ENCODE measurements at regions not wholly inside any gene's neighbourhood (a gene's known extent, or its start where the extent isn't known, plus 50 kb on each side); places are given as distances from the start of the nearest gene placed in this dataset.

DNA sequence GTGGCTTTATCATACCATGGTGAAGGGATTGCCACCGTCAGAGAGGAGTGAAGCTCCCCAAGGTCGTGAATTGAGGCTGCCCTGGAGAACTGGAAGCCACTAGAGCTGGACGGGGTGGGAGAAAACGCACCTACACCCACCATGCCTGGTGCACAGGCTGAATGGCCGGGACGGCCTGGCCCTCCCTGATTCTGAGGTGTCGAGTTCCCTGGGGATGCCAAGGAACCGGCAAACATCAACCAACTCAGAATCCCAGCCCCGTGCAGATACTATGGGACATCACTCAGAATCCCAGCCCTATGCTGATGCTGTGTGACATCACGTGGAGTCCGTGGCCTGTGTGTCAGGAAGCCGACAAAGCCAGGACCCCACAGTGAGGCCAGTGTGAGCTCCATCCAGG lies 650.0 kb downstream of the BRD1 start:
- Mint-ChIP-seq H3K27ac (no peak overlapping the region), H3K4me3 (no peak overlapping the region), H3K4me1 (no peaks in the 10 kb centered on the region), H3K27me3 (peaks cover 2% of the 10 kb centered on the region), H3K9me3 (ENCODE audit: insufficient read depth) (peaks cover 3% of the 10 kb centered on the region)
- no peaks in the 10 kb centered on the region for H3K27me3 ChIP-seq (replicated peaks in 1 of 4; ENCODE audit: control extremely low read depth in 1 of 4, control insufficient read depth in 3 of 4, insufficient read depth in 4 of 4, low read length in 3 of 4)
- H3K4me3 ChIP-seq (ENCODE audit: control extremely low read depth in 1 of 5, extremely low read depth in 1 of 5, insufficient read depth in 1 of 5, low read depth in 2 of 5, low read length in 4 of 5), result no peak overlapping the region
- intact Hi-C loops (cut with micrococcal nuclease), result no loop called here
- CTCF ChIA-PET, result no interaction called here
- 85% methylated on average over 12 of the region's 12 CpGs for WGBS (ENCODE audit: insufficient coverage)
- ATAC-seq (ENCODE audit: low read depth) (no peak), DNase-seq (no peak)
- no peak overlapping the region for H3K27ac ChIP-seq (ENCODE audit: low read length in 2 of 2)
- H3K4me1 ChIP-seq (ENCODE audit: control insufficient read depth in 2 of 2, insufficient read depth in 2 of 2, low read length in 2 of 2), result no peaks in the 10 kb centered on the region
- no peaks in the 10 kb centered on the region for H3K36me3 ChIP-seq (replicated peaks in 1 of 2; ENCODE audit: control extremely low read depth in 1 of 2, control insufficient read depth in 1 of 2, extremely low read depth in 1 of 2, insufficient read depth in 2 of 2, low read length in 1 of 2)
- POLR2A ChIA-PET, result no interaction called here
- no peaks in the 10 kb centered on the region for H4K20me1 ChIP-seq (ENCODE audit: control insufficient read depth, insufficient read depth, low read length, poor library complexity, severe bottlenecking)
- no peak overlapping the region for H2AFZ ChIP-seq (ENCODE audit: insufficient read depth, low read depth, low read length, poor library complexity, severe bottlenecking)
- H3K9ac ChIP-seq (ENCODE audit: low read length), result no peak overlapping the region
- H3K9me3 ChIP-seq (ENCODE audit: control extremely low read depth in 1 of 3, control insufficient read depth in 2 of 3, insufficient read depth in 1 of 3, low read length in 2 of 3), result peaks cover 0 to 18% (median 0%) of the 10 kb centered on the region in 3 donors
- H3K4me2 ChIP-seq (replicated peaks; ENCODE audit: low read depth, low read length, poor library complexity, severe bottlenecking), result no peak overlapping the region
- no peaks in the 10 kb centered on the region for H3K79me2 ChIP-seq (ENCODE audit: control insufficient read depth, insufficient read depth, low read length)
- no peak for TF ChIP-seq CTCF (IDR thresholded peaks at IDR 0.05)
- TF ChIP-seq EZH2 (IDR thresholded peaks at IDR 0.05; ENCODE audit: borderline replicate concordance, insufficient read depth, low read depth, low read length, poor library complexity, severe bottlenecking), result no peak

- Histone ChIP-seq H4K20me1 (ENCODE audit: control insufficient read depth, insufficient read depth, low read length, poor library complexity, severe bottlenecking) (no peaks in the 10 kb centered on the region), H3K4me2 (replicated peaks; ENCODE audit: low read depth, low read length, poor library complexity, severe bottlenecking) (no peak overlapping the region), H3K4me3 (ENCODE audit: control extremely low read depth in 1 of 5, extremely low read depth in 1 of 5, insufficient read depth in 1 of 5, low read depth in 2 of 5, low read length in 4 of 5) (no peak overlapping the region), H3K4me1 (ENCODE audit: control insufficient read depth in 2 of 2, insufficient read depth in 2 of 2, low read length in 2 of 2) (no peaks in the 10 kb centered on the region), H3K27ac (ENCODE audit: low read length in 2 of 2) (no peak overlapping the region), H3K79me2 (ENCODE audit: control insufficient read depth, insufficient read depth, low read length) (no peaks in the 10 kb centered on the region), H3K9me3 (ENCODE audit: control extremely low read depth in 1 of 3, control insufficient read depth in 2 of 3, insufficient read depth in 1 of 3, low read length in 2 of 3) (peaks cover 0 to 17% (median 0%) of the 10 kb centered on the region in 3 donors), H3K9ac (ENCODE audit: low read length) (no peak overlapping the region), H3K27me3 (replicated peaks in 1 of 4; ENCODE audit: control extremely low read depth in 1 of 4, control insufficient read depth in 3 of 4, insufficient read depth in 4 of 4, low read length in 3 of 4) (no peaks in the 10 kb centered on the region), H2AFZ (ENCODE audit: insufficient read depth, low read depth, low read length, poor library complexity, severe bottlenecking) (no peak overlapping the region), H3K36me3 (replicated peaks in 1 of 2; ENCODE audit: control extremely low read depth in 1 of 2, control insufficient read depth in 1 of 2, extremely low read depth in 1 of 2, insufficient read depth in 2 of 2, low read length in 1 of 2) (no peaks in the 10 kb centered on the region)
- peaks cover 10% of the 10 kb centered on the region for H3K9me3 Mint-ChIP-seq (ENCODE audit: insufficient read depth)
- no peaks in the 10 kb centered on the region for H3K27me3 Mint-ChIP-seq
- DNase-seq (no peak), ATAC-seq (ENCODE audit: low read depth) (no peak)
- intact Hi-C loops (cut with micrococcal nuclease), result no loop called here
- TF ChIP-seq CTCF (IDR thresholded peaks at IDR 0.05) (no peak), EZH2 (IDR thresholded peaks at IDR 0.05; ENCODE audit: borderline replicate concordance, insufficient read depth, low read depth, low read length, poor library complexity, severe bottlenecking) (no peak)
- H3K4me1 Mint-ChIP-seq, result no peaks in the 10 kb centered on the region
- no peak overlapping the region for H3K27ac Mint-ChIP-seq
- WGBS (ENCODE audit: insufficient coverage), result no CpG with 5 or more reads among the region's 6 CpGs
- H3K4me3 Mint-ChIP-seq, result no peak overlapping the region
- POLR2A ChIA-PET, result no interaction called here
- CTCF ChIA-PET, result no interaction called here
Observed at GRCh38 chr22:49176956-49177355, 650.7 kb downstream of the BRD1 start.
